GM23248 (cell line): ENCODE measurements at regions not wholly inside any gene's neighbourhood (a gene's known extent, or its start where the extent isn't known, plus 50 kb on each side); places are given as distances from the start of the nearest gene placed in this dataset.

ENCODE experiments used
- DNase-seq: peaks from one replicate; pipeline ENCODE4 v3.0.0-alpha.2; 2015
- H2AFZ ChIP-seq: fragments of 200-600 bp; sonication (generic); 2 replicates; pipeline ENCODE4 v1.6.1; 2016; ENCODE audit warnings: antibody characterized with exemption
- H3F3A ChIP-seq: fragments of 200-600 bp; sonication (generic); 2 replicates; pipeline ENCODE4 v1.6.1; 2016; ENCODE audit warnings: mild to moderate bottlenecking, antibody characterized with exemption, mixed run types; ENCODE audit not compliant: insufficient read depth
- H3K27ac ChIP-seq: fragments of 200-600 bp; sonication (generic); 2 replicates; pipeline ENCODE4 v1.5.1; 2016; ENCODE audit warnings: mild to moderate bottlenecking
- H3K27me3 ChIP-seq: fragments of 200-600 bp; sonication (generic); replicated peaks from 2 replicates; pipeline ENCODE4 v1.6.1; 2016; ENCODE audit warnings: mild to moderate bottlenecking; ENCODE audit not compliant: insufficient read depth
- H3K36me3 ChIP-seq: fragments of 200-600 bp; sonication (generic); 2 replicates; pipeline ENCODE4 v1.6.1; 2016; ENCODE audit warnings: low read depth, mild to moderate bottlenecking
- H3K4me1 ChIP-seq: fragments of 200-600 bp; sonication (generic); 2 replicates; pipeline ENCODE4 v1.6.1; 2016; ENCODE audit warnings: mild to moderate bottlenecking; ENCODE audit not compliant: insufficient read depth
- H3K4me2 ChIP-seq: fragments of 200-600 bp; sonication (generic); one replicate; pipeline ENCODE4 v1.6.1; 2016; ENCODE audit warnings: mild to moderate bottlenecking; ENCODE audit not compliant: unreplicated experiment
- H3K4me3 ChIP-seq: fragments of 200-600 bp; sonication (generic); 2 replicates; pipeline ENCODE4 v1.5.1; 2016; ENCODE audit warnings: mild to moderate bottlenecking
- H3K79me2 ChIP-seq: fragments of 200-600 bp; sonication (generic); 2 replicates; pipeline ENCODE4 v1.6.1; 2016; ENCODE audit warnings: mild to moderate bottlenecking; ENCODE audit not compliant: insufficient read depth
- H3K9ac ChIP-seq: fragments of 200-600 bp; sonication (generic); 2 replicates; pipeline ENCODE4 v1.6.1; 2016; ENCODE audit warnings: mild to moderate bottlenecking
- H3K9me2 ChIP-seq: fragments of 200-600 bp; sonication (generic); 2 replicates; pipeline ENCODE4 v1.6.1; 2016; ENCODE audit warnings: mixed run types, mild to moderate bottlenecking, moderate library complexity; ENCODE audit not compliant: insufficient read depth
- H3K9me3 ChIP-seq: fragments of 200-600 bp; sonication (generic); one replicate; pipeline ENCODE4 v1.6.1; 2017; ENCODE audit warnings: low read depth
- H4K20me1 ChIP-seq: fragments of 200-600 bp; sonication (generic); 2 replicates; pipeline ENCODE4 v1.6.0; 2016; ENCODE audit not compliant: insufficient read depth
- EZH2 ChIP-seq: fragments of 200-600 bp; sonication (generic); IDR thresholded peaks from 2 replicates; pipeline ENCODE4 v1.6.1; 2018; ENCODE audit warnings: antibody characterized with exemption, mild to moderate bottlenecking; ENCODE audit not compliant: insufficient read depth, poor library complexity, severe bottlenecking
- EZH2phosphoT487 ChIP-seq: fragments of 200-600 bp; sonication (generic); IDR thresholded peaks from 2 replicates; pipeline ENCODE4 v1.6.1; 2018; ENCODE audit warnings: antibody characterized with exemption, moderate library complexity, mild to moderate bottlenecking, low read depth; ENCODE audit not compliant: insufficient read depth
- WGBS, 2 experiments: methylation state at CpG; one replicate each; pipeline ENCODE4 v1.1.6; 2015 to 2017; ENCODE audit warnings: low lambda C conversion rate in 2 of 2, low coverage in 1 of 2; ENCODE audit errors: missing lambda C conversion rate in 2 of 2; 5-methylcytosine and 5-hydroxymethylcytosine counted together
- in situ Hi-C: fragments of 300-500 bp; cut with MboI; formaldehyde crosslinking; loops from 2 replicates; pipeline ENCODE4 v1.15.0; 2020

DNA sequence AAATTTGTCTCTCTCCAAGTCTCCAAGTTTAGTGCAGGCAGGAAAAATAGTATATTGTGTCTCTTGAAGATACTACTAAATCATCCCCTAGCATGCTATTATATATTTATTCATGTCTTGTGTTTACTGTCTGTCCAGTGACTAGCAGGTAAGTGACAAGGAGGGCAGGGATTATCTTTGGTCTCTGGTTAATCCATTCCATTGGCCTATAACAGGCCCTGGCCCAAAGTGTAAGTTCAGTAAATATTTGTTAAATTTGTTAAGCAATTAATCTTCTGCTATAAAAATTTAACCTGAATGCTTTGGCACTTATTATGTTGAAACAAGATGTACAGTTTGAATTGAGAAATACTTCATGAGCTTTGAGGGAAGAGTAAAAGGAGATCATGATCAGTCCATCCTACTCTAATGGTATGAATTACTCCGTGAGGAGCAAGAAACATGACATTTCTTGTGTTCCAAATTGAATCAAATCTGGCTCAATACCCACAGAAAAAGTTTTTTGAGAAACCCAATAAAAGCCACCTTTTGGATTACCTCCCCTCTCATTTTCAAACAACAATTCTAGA, 219.7 kb downstream of the DTWD2 start:
- Histone ChIP-seq H3K4me2 (no peak overlapping the region), H3K4me1 (no peaks in the 10 kb centered on the region), H2AFZ (no peak overlapping the region), H3K36me3 (no peaks in the 10 kb centered on the region), H3K4me3 (no peak overlapping the region), H3K9me2 (no peaks in the 10 kb centered on the region), H3K9ac (no peak overlapping the region), H3K9me3 (no peaks in the 10 kb centered on the region), H3K79me2 (no peaks in the 10 kb centered on the region), H3K27ac (no peak overlapping the region), H4K20me1 (no peaks in the 10 kb centered on the region), H3F3A (no peaks in the 10 kb centered on the region), H3K27me3 (no peaks in the 10 kb centered on the region)
- in situ Hi-C loops: no loop called here
- no peak for DNase-seq
- TF ChIP-seq EZH2phosphoT487: no peak
- no peak for TF ChIP-seq EZH2
- 3 to 8% methylated on average over 1 of the region's 1 CpG for WGBS, 2 experiments

DNA sequence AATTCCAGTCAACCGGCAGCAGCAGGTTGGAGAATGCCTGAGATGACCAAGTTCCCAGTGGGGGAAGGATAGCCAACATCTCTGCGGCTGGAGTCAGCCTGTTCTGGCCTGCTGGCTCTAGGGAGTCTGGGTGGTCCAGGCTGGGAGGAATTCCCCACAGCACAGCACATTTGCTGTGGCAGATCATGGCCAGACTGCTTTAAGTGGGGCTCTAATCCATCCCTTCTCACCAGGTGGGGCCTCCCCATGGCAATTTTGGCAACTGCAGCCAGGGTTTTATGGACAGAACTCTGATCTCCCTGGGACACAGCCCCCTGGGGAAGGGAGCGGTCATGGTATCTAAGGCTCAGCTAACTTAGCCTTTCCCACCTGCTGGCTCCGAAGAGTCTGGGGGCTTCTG, 226.1 kb downstream of the DTWD2 start:
- no peaks in the 10 kb centered on the region for H3K36me3 ChIP-seq
- no peak overlapping the region for H3K27ac ChIP-seq
- no peaks in the 10 kb centered on the region for H3K4me1 ChIP-seq
- no peak for DNase-seq
- H3K4me3 ChIP-seq: no peak overlapping the region
- H3K79me2 ChIP-seq: no peaks in the 10 kb centered on the region
- H3K9me3 ChIP-seq: no peaks in the 10 kb centered on the region
- no peak overlapping the region for H3K9ac ChIP-seq
- WGBS, 2 experiments: 46 to 48% methylated on average over 4 of the region's 4 CpGs
- no peaks in the 10 kb centered on the region for H3K9me2 ChIP-seq
- no peak overlapping the region for H3K4me2 ChIP-seq
- H3F3A ChIP-seq: no peaks in the 10 kb centered on the region
- H3K27me3 ChIP-seq: no peaks in the 10 kb centered on the region
- in situ Hi-C loops: no loop called here
- no peak for TF ChIP-seq EZH2
- no peak for TF ChIP-seq EZH2phosphoT487
- H4K20me1 ChIP-seq: no peaks in the 10 kb centered on the region
- H2AFZ ChIP-seq: no peak overlapping the region

DNA sequence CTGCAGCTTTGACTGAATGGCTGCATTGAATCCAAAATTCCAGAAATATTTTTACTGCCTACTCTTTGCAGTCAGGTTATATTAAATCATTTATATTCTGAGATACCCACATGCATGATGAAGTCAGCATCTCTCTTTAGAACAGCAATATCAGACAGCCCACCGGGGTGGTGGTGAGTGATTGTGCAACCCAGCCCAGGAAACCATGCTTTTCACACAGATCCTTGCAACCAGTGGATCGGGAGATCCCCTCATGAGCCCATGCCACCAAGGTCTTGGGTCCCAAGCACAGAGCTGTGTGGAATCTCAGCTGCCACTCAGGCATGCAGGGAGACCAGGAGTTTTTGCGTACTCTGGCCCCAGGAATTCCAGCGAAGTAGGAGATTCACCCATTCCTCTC, 226.5 kb downstream of the DTWD2 start:
- in situ Hi-C loops: no loop called here
- Histone ChIP-seq H4K20me1 (no peaks in the 10 kb centered on the region), H3F3A (no peaks in the 10 kb centered on the region), H3K9ac (no peak overlapping the region), H3K4me2 (no peak overlapping the region), H3K9me3 (no peaks in the 10 kb centered on the region), H3K4me1 (no peaks in the 10 kb centered on the region), H3K27me3 (no peaks in the 10 kb centered on the region), H3K4me3 (no peak overlapping the region), H3K9me2 (no peaks in the 10 kb centered on the region), H3K36me3 (no peaks in the 10 kb centered on the region), H3K27ac (no peak overlapping the region), H2AFZ (no peak overlapping the region), H3K79me2 (no peaks in the 10 kb centered on the region)
- no peak for DNase-seq
- no peak for TF ChIP-seq EZH2phosphoT487
- no peak for TF ChIP-seq EZH2
- 43 to 60% methylated on average over 4 of the region's 4 CpGs for WGBS, 2 experiments

- Histone ChIP-seq H3K27ac (no peak overlapping the region), H3K36me3 (no peaks in the 10 kb centered on the region), H2AFZ (no peak overlapping the region), H3K9ac (no peak overlapping the region), H3K9me3 (no peaks in the 10 kb centered on the region), H3K27me3 (no peaks in the 10 kb centered on the region), H3F3A (no peaks in the 10 kb centered on the region), H3K4me2 (no peak overlapping the region), H3K4me1 (no peaks in the 10 kb centered on the region), H3K79me2 (no peaks in the 10 kb centered on the region), H3K4me3 (no peak overlapping the region), H4K20me1 (no peaks in the 10 kb centered on the region), H3K9me2 (no peaks in the 10 kb centered on the region)
- 56 to 64% methylated on average over 5 of the region's 5 CpGs for WGBS, 2 experiments
- no peak for DNase-seq
- in situ Hi-C loops: no loop called here
- TF ChIP-seq EZH2phosphoT487 (no peak), EZH2 (no peak)
Observed at GRCh38 chr5:118752969-118753368, 235.4 kb downstream of the DTWD2 start.

DNA sequence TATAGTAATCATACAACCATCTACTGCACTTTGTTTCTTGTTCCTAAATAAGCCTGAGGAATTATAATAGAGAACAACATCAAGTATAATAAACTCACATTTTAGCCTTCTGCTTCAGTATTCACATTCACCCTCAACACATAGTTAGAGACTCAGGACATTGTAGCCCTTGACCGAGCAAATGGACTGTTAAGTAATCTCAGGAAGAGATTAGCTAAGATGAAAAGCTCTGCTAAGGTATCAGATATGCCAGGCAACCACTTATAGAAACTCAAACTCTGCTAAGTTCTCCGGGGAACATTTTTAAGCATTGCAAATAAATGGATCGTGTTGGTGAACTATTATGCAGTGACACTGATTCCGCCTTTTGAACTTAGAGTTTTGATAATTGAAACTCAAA, 252.0 kb downstream of the DTWD2 start:
- 47 to 52% methylated on average over 4 of the region's 4 CpGs for WGBS, 2 experiments
- H3K27ac ChIP-seq: no peak overlapping the region
- H3F3A ChIP-seq: no peaks in the 10 kb centered on the region
- no peaks in the 10 kb centered on the region for H4K20me1 ChIP-seq
- H2AFZ ChIP-seq: no peak overlapping the region
- no peak overlapping the region for H3K4me2 ChIP-seq
- no peaks in the 10 kb centered on the region for H3K9me2 ChIP-seq
- H3K4me3 ChIP-seq: no peak overlapping the region
- no peaks in the 10 kb centered on the region for H3K9me3 ChIP-seq
- no peaks in the 10 kb centered on the region for H3K4me1 ChIP-seq
- no peak overlapping the region for H3K9ac ChIP-seq
- H3K36me3 ChIP-seq: no peaks in the 10 kb centered on the region
- no peaks in the 10 kb centered on the region for H3K79me2 ChIP-seq
- no peak for TF ChIP-seq EZH2
- TF ChIP-seq EZH2phosphoT487: no peak
- H3K27me3 ChIP-seq: no peaks in the 10 kb centered on the region
- in situ Hi-C loops: no loop called here
- no peak for DNase-seq
